K562 (cell line): ENCODE measurements at regions not wholly inside any gene's neighbourhood (a gene's known extent, or its start where the extent isn't known, plus 50 kb on each side); places are given as distances from the start of the nearest gene placed in this dataset.

Source experiments
- ATAC-seq: fragments of 200-7000 bp; cut with Tn5 transposase; 3 replicates; pipeline ENCODE4 v1.9.1; 2020; ENCODE audit warnings: moderate library complexity
- BruUV-seq: library from RNA; stranded (reverse); fragments of 400-500 nt; replicated peaks from 2 replicates; lab custom pipeline; 2021; lab: Mats Ljungman, UMichigan
- CTCF ChIA-PET: fragments of 300-600 bp; formaldehyde crosslinking; extraction: SDS; loops from one replicate; lab custom pipeline; 2021; ENCODE audit warnings: low intra/inter-chr PET ratio; lab: Yijun Ruan, JAX
- POLR2A ChIA-PET: fragments of 300-600, 350-650 bp; sonication (Branson Sonifier 250); formaldehyde crosslinking; extraction: SDS; loops from one replicate; lab custom pipeline; 2021; ENCODE audit warnings: antibody characterized with exemption, inconsistent platforms; lab: Yijun Ruan, JAX
- DNase-seq, 4 experiments: peaks; one replicate each; pipeline versions ENCODE4 v3.0.0 to v3.0.0-alpha.2; 2011 to 2018; ENCODE audit warnings: low spot score in 3 of 4, mixed read lengths in 3 of 4; ENCODE audit errors: extremely low read depth in 1 of 4
- FAIRE-seq: peaks from 2 replicates; lab custom pipeline; 2011; peaks lifted over from hg19 to GRCh38; lab: Jason Lieb, UNC
- H2AFZ ChIP-seq: 2 replicates; pipeline ENCODE4 v1.6.0; 2011; ENCODE audit warnings: low read depth, low read length, control low read depth, inconsistent platforms
- H3K27ac ChIP-seq: fragments of 200-600 bp; 3 replicates; pipeline ENCODE4 v1.8.0; 2011; ENCODE audit warnings: low read depth, mild to moderate bottlenecking, control low read depth, inconsistent platforms, low read length, moderate library complexity, mixed read lengths; ENCODE audit errors: extremely low read depth
- H3K27me3 ChIP-seq, 2 experiments: fragments of 300-600 bp in 1 of 2; 2 replicates in 1 of 2; 3 replicates in 1 of 2; pipeline versions ENCODE4 v1.6.0 to v1.8.0; 2011; ENCODE audit warnings: inconsistent platforms in 2 of 2, low read length in 2 of 2, mild to moderate bottlenecking in 1 of 2, mixed read lengths in 1 of 2, moderate library complexity in 1 of 2; ENCODE audit not compliant: control insufficient read depth in 2 of 2, insufficient read depth in 2 of 2
- H3K36me3 ChIP-seq: fragments of 300-600 bp; 3 replicates; pipeline ENCODE4 v1.8.0; 2011; ENCODE audit warnings: mild to moderate bottlenecking, low read length, inconsistent platforms; ENCODE audit not compliant: control insufficient read depth, insufficient read depth
- H3K4me1 ChIP-seq, 2 experiments: fragments of 200-600 bp in 1 of 2; replicated peaks in 1 of 2; 2 replicates in 1 of 2; 3 replicates in 1 of 2; pipeline versions ENCODE4 v1.5.1 to v1.8.0; 2011; ENCODE audit warnings: inconsistent platforms in 2 of 2, low read length in 2 of 2, mild to moderate bottlenecking in 1 of 2, mixed read lengths in 1 of 2, moderate library complexity in 1 of 2; ENCODE audit not compliant: control insufficient read depth in 2 of 2, insufficient read depth in 2 of 2
- H3K4me2 ChIP-seq: 2 replicates; pipeline ENCODE4 v1.6.1; 2011; ENCODE audit warnings: low read length, control low read depth, inconsistent platforms, mixed read lengths; ENCODE audit not compliant: insufficient read depth
- H3K4me3 ChIP-seq: fragments of 200-600 bp; sonication (generic), shearing (Covaris generic); 2 replicates; pipeline ENCODE4 v1.5.1; 2016; ENCODE audit warnings: control low read depth, inconsistent platforms
- H3K79me2 ChIP-seq: fragments of 200-600 bp; 3 replicates; pipeline ENCODE4 v1.8.0; 2011; ENCODE audit warnings: low read length, inconsistent platforms; ENCODE audit not compliant: control insufficient read depth, insufficient read depth
- H3K9ac ChIP-seq, 2 experiments: 2 replicates each; pipeline versions ENCODE4 v1.6.0 to v1.6.1; 2011; ENCODE audit warnings: low read depth in 2 of 2, low read length in 2 of 2, control low read depth in 1 of 2, inconsistent platforms in 1 of 2, mild to moderate bottlenecking in 1 of 2, mixed read lengths in 1 of 2; ENCODE audit not compliant: insufficient read depth in 1 of 2
- H3K9me1 ChIP-seq: one replicate; pipeline ENCODE4 v1.6.0; 2011; ENCODE audit warnings: inconsistent platforms, mild to moderate bottlenecking, low read length, moderate library complexity; ENCODE audit not compliant: control insufficient read depth, insufficient read depth
- H3K9me3 ChIP-seq: replicated peaks from 2 replicates; pipeline ENCODE4 v1.5.1; 2011; ENCODE audit warnings: low read depth, low read length, inconsistent platforms; ENCODE audit not compliant: control insufficient read depth, insufficient read depth
- H4K20me1 ChIP-seq: replicated peaks from 2 replicates; pipeline ENCODE4 v1.6.1; 2011; ENCODE audit warnings: low read length, inconsistent platforms, mixed read lengths; ENCODE audit not compliant: control insufficient read depth, insufficient read depth
- E4F1 ChIP-seq: fragments of 250-450 bp; sonication (Bioruptor Pico); IDR thresholded peaks from 2 replicates; pipeline ENCODE4 v1.5.0; 2021; ENCODE audit warnings: mild to moderate bottlenecking, borderline replicate concordance
- MAFF ChIP-seq: IDR thresholded peaks from 2 replicates; pipeline ENCODE4 v1.6.1; 2012; ENCODE audit warnings: low read length, improper control_type of control experiment
- MAZ ChIP-seq, 2 experiments: fragments of 450-650 bp in 1 of 2; sonication (generic) in 1 of 2; formaldehyde crosslinking; IDR thresholded peaks in 1 of 2; conservative IDR thresholded peaks in 1 of 2; 2 replicates each; pipeline versions ENCODE4 v1.4.0 to v1.5.0; 2020; ENCODE audit warnings: mild to moderate bottlenecking in 1 of 2, missing genetic modification reagents in 1 of 2
- PATZ1 ChIP-seq: fragments of 250-450 bp; sonication (Bioruptor Pico); IDR thresholded peaks from 2 replicates; pipeline ENCODE4 v1.5.0; 2020; ENCODE audit warnings: mild to moderate bottlenecking, borderline replicate concordance
- TCF15 ChIP-seq: fragments of 250-450 bp; sonication (Bioruptor Pico); IDR thresholded peaks from 2 replicates; pipeline ENCODE4 v1.8.0; 2022; ENCODE audit warnings: moderate library complexity, mild to moderate bottlenecking, inconsistent platforms
- ZNF3 ChIP-seq: fragments of 250-450 bp; sonication (Bioruptor Pico); IDR thresholded peaks from 2 replicates; pipeline ENCODE4 v1.5.0; 2021; ENCODE audit warnings: mild to moderate bottlenecking, moderate library complexity
- ZNF436 ChIP-seq: fragments of 250-450, 450-650 bp; sonication (Bioruptor Pico); formaldehyde crosslinking; IDR thresholded peaks from 2 replicates; pipeline ENCODE4 v1.7.0; 2020; ENCODE audit warnings: mild to moderate bottlenecking
- ZNF766 ChIP-seq: fragments of 200-800 bp; sonication (Bioruptor generic); conservative IDR thresholded peaks from 2 replicates; pipeline ENCODE4 v1.6.1; 2016; ENCODE audit warnings: missing genetic modification characterization, missing compliant biosample characterization
- ZNF77 ChIP-seq: fragments of 250-450 bp; sonication (Bioruptor Pico); IDR thresholded peaks from 2 replicates; pipeline ENCODE4 v1.5.0; 2020
- WGBS: fragments of 100-300 bp; shearing (Covaris generic); methylation state at CpG from one replicate; pipeline ENCODE4 v1.1.6; 2016; ENCODE audit warnings: low coverage, mixed read lengths; ENCODE audit not compliant: insufficient coverage; ENCODE audit errors: missing lambda C conversion rate; 5-methylcytosine and 5-hydroxymethylcytosine counted together
- in situ Hi-C: fragments of 300-500 bp; cut with MboI; formaldehyde crosslinking; loops from 4 replicates; pipeline ENCODE4 v1.15.0; 2018; ENCODE audit warnings: inconsistent platforms, mixed read lengths
- intact Hi-C: fragments of 100-400 bp; cut with micrococcal nuclease; formaldehyde crosslinking; loops from 2 replicates; pipeline ENCODE4 v1.14.2; 2022
- TF ChIP-seq, protein P1 (sequence below): IDR thresholded peaks from 2 replicates; pipeline ENCODE4 v1.6.1; 2014; ENCODE audit warnings: antibody characterized with exemption

- ChIA-PET CTCF (no interaction called here), POLR2A (no interaction called here)
- Histone ChIP-seq H3K9me3 (no peaks in the 10 kb centered on the region), H3K4me1 (no peaks in the 10 kb centered on the region), H3K9ac (no peak overlapping the region), H3K36me3 (no peaks in the 10 kb centered on the region), H3K4me2 (no peak overlapping the region), H3K27me3 (no peaks in the 10 kb centered on the region), H3K4me3 (no peak overlapping the region), H4K20me1 (no peaks in the 10 kb centered on the region), H3K27ac (no peak overlapping the region), H3K79me2 (no peaks in the 10 kb centered on the region), H2AFZ (no peak overlapping the region), H3K9me1 (no peaks in the 10 kb centered on the region)
- WGBS, result 7% methylated on average over 3 of the region's 4 CpGs
- FAIRE-seq, result no peak
- BruUV-seq, result no TSS peak
- DNase-seq, result no peak
- in situ Hi-C loops (no loop called here), intact Hi-C loops (no loop called here)
- ATAC-seq, result no peak
- TF ChIP-seq MAFF, result no peak
- no peak for TF ChIP-seq ZNF436
- no peak for TF ChIP-seq E4F1
- no peak for TF ChIP-seq ZNF77 (CRISPR knock-in tag)
- TF ChIP-seq ZNF766 (CRISPR knock-in tag), result no peak
- TF ChIP-seq PATZ1 (CRISPR knock-in tag), result no peak
- TF ChIP-seq MAZ (CRISPR knock-in tag; conservative IDR thresholded peaks at IDR 0.05 in 1 of 2, IDR thresholded peaks at IDR 0.05 in 1 of 2), result no peak
- TF ChIP-seq, protein P1, sequence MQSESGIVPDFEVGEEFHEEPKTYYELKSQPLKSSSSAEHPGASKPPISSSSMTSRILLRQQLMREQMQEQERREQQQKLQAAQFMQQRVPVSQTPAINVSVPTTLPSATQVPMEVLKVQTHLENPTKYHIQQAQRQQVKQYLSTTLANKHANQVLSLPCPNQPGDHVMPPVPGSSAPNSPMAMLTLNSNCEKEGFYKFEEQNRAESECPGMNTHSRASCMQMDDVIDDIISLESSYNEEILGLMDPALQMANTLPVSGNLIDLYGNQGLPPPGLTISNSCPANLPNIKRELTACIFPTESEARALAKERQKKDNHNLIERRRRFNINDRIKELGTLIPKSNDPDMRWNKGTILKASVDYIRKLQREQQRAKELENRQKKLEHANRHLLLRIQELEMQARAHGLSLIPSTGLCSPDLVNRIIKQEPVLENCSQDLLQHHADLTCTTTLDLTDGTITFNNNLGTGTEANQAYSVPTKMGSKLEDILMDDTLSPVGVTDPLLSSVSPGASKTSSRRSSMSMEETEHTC, result no peak
- TF ChIP-seq ZNF3 (CRISPR knock-in tag), result no peak
- no peak for TF ChIP-seq TCF15 (CRISPR knock-in tag)
Measured at GRCh38 chr9:26677965-26678706, 214.5 kb downstream of the CAAP1 start.
